HepG2 (cell line): ENCODE measurements at regions not wholly inside any gene's neighbourhood (a gene's known extent, or its start where the extent isn't known, plus 50 kb on each side); places are given as distances from the start of the nearest gene placed in this dataset.

Experiments
- ATAC-seq: fragments of 200-7000 bp; cut with Tn5 transposase; 3 replicates; pipeline ENCODE4 v1.9.1; 2020; ENCODE audit warnings: mild to moderate bottlenecking, moderate library complexity
- BruUV-seq: library from RNA; stranded (reverse); fragments of 400-500 nt; replicated peaks from 2 replicates; lab custom pipeline; 2021; lab: Mats Ljungman, UMichigan
- CTCF ChIA-PET: fragments of 300-600 bp; formaldehyde crosslinking; extraction: SDS; loops from one replicate; lab custom pipeline; 2021; ENCODE audit warnings: low total read pairs, inconsistent platforms, low intra/inter-chr PET ratio; lab: Yijun Ruan, JAX
- POLR2A ChIA-PET: fragments of 350-600 bp; sonication (Branson Sonifier 250); formaldehyde crosslinking; loops from one replicate; lab custom pipeline; 2020; ENCODE audit warnings: antibody characterized with exemption, inconsistent platforms; lab: Yijun Ruan, JAX
- DNase-seq: peaks from one replicate; pipeline ENCODE4 v3.0.0-alpha.2; 2015; ENCODE audit warnings: low spot score
- FAIRE-seq: peaks from 3 replicates; lab custom pipeline; 2011; peaks lifted over from hg19 to GRCh38; lab: Jason Lieb, UNC
- H2AFZ ChIP-seq: one replicate; pipeline ENCODE4 v1.6.1; 2011; ENCODE audit warnings: low read length, inconsistent platforms
- H3K27ac ChIP-seq: fragments of 300-600 bp; 3 replicates; pipeline ENCODE4 v1.8.0; 2011; ENCODE audit warnings: mixed run types, mild to moderate bottlenecking, mixed read lengths, low read length, inconsistent platforms; ENCODE audit not compliant: insufficient read depth; ENCODE audit errors: extremely low read length
- H3K27me3 ChIP-seq, 2 experiments: fragments of 200-600 bp in 1 of 2; 2 replicates in 1 of 2; 3 replicates in 1 of 2; pipeline versions ENCODE4 v1.6.0 to v1.8.0; 2011; ENCODE audit warnings: low read length in 2 of 2, mild to moderate bottlenecking in 2 of 2, moderate library complexity in 2 of 2, inconsistent platforms in 1 of 2; ENCODE audit not compliant: insufficient read depth in 2 of 2, control insufficient read depth in 1 of 2
- H3K36me3 ChIP-seq, 2 experiments: fragments of 200-600 bp in 1 of 2; replicated peaks in 1 of 2; 2 replicates in 1 of 2; 3 replicates in 1 of 2; pipeline versions ENCODE4 v1.5.1 to v1.8.0; 2011; ENCODE audit warnings: low read length in 2 of 2, inconsistent platforms in 1 of 2; ENCODE audit not compliant: insufficient read depth in 2 of 2, control insufficient read depth in 1 of 2
- H3K4me1 ChIP-seq: 2 replicates; pipeline ENCODE4 v1.5.1; 2012; ENCODE audit warnings: low read length, inconsistent platforms; ENCODE audit not compliant: insufficient read depth
- H3K4me2 ChIP-seq: 2 replicates; pipeline ENCODE4 v1.6.0; 2011; ENCODE audit warnings: low read depth, low read length, inconsistent platforms
- H3K4me3 ChIP-seq, 3 experiments: fragments of 200-600 bp in 1 of 3; sonication (generic), shearing (Covaris generic) in 1 of 3; replicated peaks in 1 of 3; 2 replicates each; pipeline ENCODE4 v1.5.1; 2011 to 2016; ENCODE audit warnings: low read length in 3 of 3, inconsistent platforms in 2 of 3, low read depth in 2 of 3, mild to moderate bottlenecking in 2 of 3, control low read depth in 1 of 3, mixed read lengths in 1 of 3; ENCODE audit not compliant: insufficient read depth in 1 of 3
- H3K79me2 ChIP-seq: one replicate; pipeline ENCODE4 v1.6.1; 2011; ENCODE audit warnings: low read length, inconsistent platforms; ENCODE audit not compliant: insufficient read depth
- H3K9ac ChIP-seq: 2 replicates; pipeline ENCODE4 v1.6.0; 2011; ENCODE audit warnings: mild to moderate bottlenecking, low read depth, low read length, inconsistent platforms; ENCODE audit not compliant: insufficient read depth
- H3K9me3 ChIP-seq: 2 replicates; pipeline ENCODE4 v1.5.1; 2012; ENCODE audit warnings: mild to moderate bottlenecking, low read length
- H4K20me1 ChIP-seq: 2 replicates; pipeline ENCODE4 v1.6.0; 2011; ENCODE audit warnings: inconsistent platforms, mild to moderate bottlenecking, low read length, moderate library complexity; ENCODE audit not compliant: insufficient read depth
- AKAP8 ChIP-seq: sonication (generic); formaldehyde crosslinking; IDR thresholded peaks from 2 replicates; pipeline ENCODE4 v1.5.1; 2020; ENCODE audit warnings: mild to moderate bottlenecking, missing genetic modification reagents
- KLF13 ChIP-seq: sonication (generic); formaldehyde crosslinking; IDR thresholded peaks from 2 replicates; pipeline ENCODE4 v1.4.0; 2020; ENCODE audit warnings: mild to moderate bottlenecking, missing genetic modification reagents
- MXD4 ChIP-seq: IDR thresholded peaks from 2 replicates; pipeline ENCODE4 v1.6.1; 2016; ENCODE audit warnings: mild to moderate bottlenecking, missing biosample characterization, missing genetic modification reagents
- PLRG1 ChIP-seq: fragments of 450-650 bp; conservative IDR thresholded peaks from 2 replicates; pipeline ENCODE4 v1.6.1; 2016
- REPIN1 ChIP-seq: sonication (generic); formaldehyde crosslinking; IDR thresholded peaks from 2 replicates; pipeline ENCODE4 v1.8.0; 2022; ENCODE audit warnings: missing genetic modification reagents, low read depth, mild to moderate bottlenecking, borderline replicate concordance
- RNF2 ChIP-seq: fragments of 450-650 bp; conservative IDR thresholded peaks from 2 replicates; pipeline ENCODE4 v1.6.1; 2016; ENCODE audit warnings: low read depth
- ZNF230 ChIP-seq: sonication (generic); formaldehyde crosslinking; IDR thresholded peaks from 2 replicates; pipeline ENCODE4 v1.4.0; 2020; ENCODE audit warnings: mild to moderate bottlenecking, missing genetic modification reagents
- ZNF383 ChIP-seq: sonication (generic); formaldehyde crosslinking; IDR thresholded peaks from 2 replicates; pipeline ENCODE4 v1.4.0; 2020; ENCODE audit warnings: missing genetic modification reagents, mild to moderate bottlenecking, borderline replicate concordance
- ZNF556 ChIP-seq: sonication (generic); formaldehyde crosslinking; IDR thresholded peaks from 2 replicates; pipeline ENCODE4 v1.4.0; 2020; ENCODE audit warnings: mild to moderate bottlenecking, missing genetic modification reagents, borderline replicate concordance
- ZNF746 ChIP-seq: sonication (generic); formaldehyde crosslinking; IDR thresholded peaks from 2 replicates; pipeline ENCODE4 v1.8.0; 2022; ENCODE audit warnings: mild to moderate bottlenecking, missing genetic modification reagents
- ZSCAN31 ChIP-seq: sonication (generic); formaldehyde crosslinking; IDR thresholded peaks from 2 replicates; pipeline ENCODE4 v1.5.0; 2020; ENCODE audit warnings: low read depth, mild to moderate bottlenecking, missing genetic modification reagents
- WGBS: methylation state at CpG from one replicate; pipeline ENCODE4 v1.1.6; 2017; ENCODE audit warnings: low lambda C conversion rate; 5-methylcytosine and 5-hydroxymethylcytosine counted together
- in situ Hi-C: cut with HindIII; loops from 2 replicates; pipeline ENCODE4 v1.10.0; 2017; ENCODE audit warnings: low pct_unique_long_range_greater_than_20kb; ENCODE audit not compliant: extremely low pct_ligation_motif_present
- intact Hi-C: fragments of 100-400 bp; cut with micrococcal nuclease; formaldehyde crosslinking; loops from one replicate; pipeline ENCODE4 v1.10.0; 2022; ENCODE audit not compliant: unreplicated experiment
- TF ChIP-seq, protein P1 (sequence below): sonication (generic); formaldehyde crosslinking; IDR thresholded peaks from 2 replicates; pipeline ENCODE4 v1.4.0; 2020; ENCODE audit warnings: missing genetic modification reagents
- TF ChIP-seq, protein P2 (sequence below): IDR thresholded peaks from 2 replicates; pipeline ENCODE4 v1.6.1; 2012; ENCODE audit warnings: low read depth, low read length, improper control_type of control experiment
- TF ChIP-seq, protein P3 (sequence below): sonication (generic); formaldehyde crosslinking; IDR thresholded peaks from 2 replicates; pipeline ENCODE4 v1.4.0; 2020; ENCODE audit warnings: low read depth, mild to moderate bottlenecking, missing genetic modification reagents

DNA sequence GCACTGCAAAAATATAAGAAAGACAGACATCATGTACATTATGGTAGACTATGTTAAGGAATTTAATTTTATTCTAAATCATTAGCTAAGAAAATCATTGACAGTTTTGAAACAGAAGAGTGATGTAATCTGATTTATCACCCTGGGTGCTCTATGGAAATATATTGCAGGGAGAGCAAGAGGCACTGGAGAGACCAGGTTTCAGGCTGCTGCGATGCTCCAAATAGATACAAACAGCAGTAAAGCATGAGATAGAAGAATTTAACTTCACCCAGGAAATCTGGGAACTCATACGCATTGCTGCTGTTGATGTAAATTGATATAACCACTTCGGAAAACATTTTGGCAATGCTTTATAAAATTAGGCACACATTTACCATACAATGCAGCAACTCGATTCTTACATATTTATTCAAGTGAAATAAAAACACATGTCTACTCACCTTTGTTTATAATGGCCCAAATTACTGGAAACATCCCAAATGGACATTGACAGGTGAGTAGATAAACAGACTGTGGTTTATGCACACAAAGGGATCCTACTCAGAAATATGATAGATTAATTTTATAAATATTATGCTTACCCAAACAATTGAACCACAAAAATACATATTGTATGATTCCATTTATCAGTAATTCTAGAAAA, 535.1 kb upstream of the CHORDC1 start:
- H3K9ac ChIP-seq = no peak overlapping the region
- H3K4me3 ChIP-seq = no peak overlapping the region
- no peak overlapping the region for H2AFZ ChIP-seq
- WGBS = 38% methylated on average over 4 of the region's 4 CpGs
- FAIRE-seq (no peak), DNase-seq (no peak), ATAC-seq (no peak)
- H4K20me1 ChIP-seq = no peaks in the 10 kb centered on the region
- H3K9me3 ChIP-seq = peaks cover 9% of the 10 kb centered on the region; the same call in 1 of the 2 replicates
- no peak for TF ChIP-seq REPIN1 (CRISPR knock-in tag)
- no peak for TF ChIP-seq PLRG1
- TF ChIP-seq ZSCAN31 = no peak
- no peak for TF ChIP-seq ZNF383 (CRISPR knock-in tag)
- TF ChIP-seq, protein P1, sequence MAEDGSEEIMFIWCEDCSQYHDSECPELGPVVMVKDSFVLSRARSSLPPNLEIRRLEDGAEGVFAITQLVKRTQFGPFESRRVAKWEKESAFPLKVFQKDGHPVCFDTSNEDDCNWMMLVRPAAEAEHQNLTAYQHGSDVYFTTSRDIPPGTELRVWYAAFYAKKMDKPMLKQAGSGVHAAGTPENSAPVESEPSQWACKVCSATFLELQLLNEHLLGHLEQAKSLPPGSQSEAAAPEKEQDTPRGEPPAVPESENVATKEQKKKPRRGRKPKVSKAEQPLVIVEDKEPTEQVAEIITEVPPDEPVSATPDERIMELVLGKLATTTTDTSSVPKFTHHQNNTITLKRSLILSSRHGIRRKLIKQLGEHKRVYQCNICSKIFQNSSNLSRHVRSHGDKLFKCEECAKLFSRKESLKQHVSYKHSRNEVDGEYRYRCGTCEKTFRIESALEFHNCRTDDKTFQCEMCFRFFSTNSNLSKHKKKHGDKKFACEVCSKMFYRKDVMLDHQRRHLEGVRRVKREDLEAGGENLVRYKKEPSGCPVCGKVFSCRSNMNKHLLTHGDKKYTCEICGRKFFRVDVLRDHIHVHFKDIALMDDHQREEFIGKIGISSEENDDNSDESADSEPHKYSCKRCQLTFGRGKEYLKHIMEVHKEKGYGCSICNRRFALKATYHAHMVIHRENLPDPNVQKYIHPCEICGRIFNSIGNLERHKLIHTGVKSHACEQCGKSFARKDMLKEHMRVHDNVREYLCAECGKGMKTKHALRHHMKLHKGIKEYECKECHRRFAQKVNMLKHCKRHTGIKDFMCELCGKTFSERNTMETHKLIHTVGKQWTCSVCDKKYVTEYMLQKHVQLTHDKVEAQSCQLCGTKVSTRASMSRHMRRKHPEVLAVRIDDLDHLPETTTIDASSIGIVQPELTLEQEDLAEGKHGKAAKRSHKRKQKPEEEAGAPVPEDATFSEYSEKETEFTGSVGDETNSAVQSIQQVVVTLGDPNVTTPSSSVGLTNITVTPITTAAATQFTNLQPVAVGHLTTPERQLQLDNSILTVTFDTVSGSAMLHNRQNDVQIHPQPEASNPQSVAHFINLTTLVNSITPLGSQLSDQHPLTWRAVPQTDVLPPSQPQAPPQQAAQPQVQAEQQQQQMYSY (CRISPR knock-in tag) = no peak
- no peak for TF ChIP-seq ZNF746 (CRISPR knock-in tag)
- TF ChIP-seq, protein P2, sequence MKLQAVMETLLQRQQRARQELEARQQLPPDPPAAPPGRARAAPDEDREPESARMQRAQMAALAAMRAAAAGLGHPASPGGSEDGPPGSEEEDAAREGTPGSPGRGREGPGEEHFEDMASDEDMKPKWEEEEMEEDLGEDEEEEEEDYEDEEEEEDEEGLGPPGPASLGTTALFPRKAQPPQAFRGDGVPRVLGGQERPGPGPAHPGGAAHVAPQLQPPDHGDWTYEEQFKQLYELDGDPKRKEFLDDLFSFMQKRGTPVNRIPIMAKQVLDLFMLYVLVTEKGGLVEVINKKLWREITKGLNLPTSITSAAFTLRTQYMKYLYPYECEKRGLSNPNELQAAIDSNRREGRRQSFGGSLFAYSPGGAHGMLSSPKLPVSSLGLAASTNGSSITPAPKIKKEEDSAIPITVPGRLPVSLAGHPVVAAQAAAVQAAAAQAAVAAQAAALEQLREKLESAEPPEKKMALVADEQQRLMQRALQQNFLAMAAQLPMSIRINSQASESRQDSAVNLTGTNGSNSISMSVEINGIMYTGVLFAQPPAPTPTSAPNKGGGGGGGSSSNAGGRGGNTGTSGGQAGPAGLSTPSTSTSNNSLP = no peak
- TF ChIP-seq AKAP8 (CRISPR knock-in tag) = no peak
- TF ChIP-seq ZNF230 = no peak
- no peak for TF ChIP-seq ZNF556 (CRISPR knock-in tag)
- TF ChIP-seq, protein P3, sequence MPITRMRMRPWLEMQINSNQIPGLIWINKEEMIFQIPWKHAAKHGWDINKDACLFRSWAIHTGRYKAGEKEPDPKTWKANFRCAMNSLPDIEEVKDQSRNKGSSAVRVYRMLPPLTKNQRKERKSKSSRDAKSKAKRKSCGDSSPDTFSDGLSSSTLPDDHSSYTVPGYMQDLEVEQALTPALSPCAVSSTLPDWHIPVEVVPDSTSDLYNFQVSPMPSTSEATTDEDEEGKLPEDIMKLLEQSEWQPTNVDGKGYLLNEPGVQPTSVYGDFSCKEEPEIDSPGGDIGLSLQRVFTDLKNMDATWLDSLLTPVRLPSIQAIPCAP (CRISPR knock-in tag) = no peak
- TF ChIP-seq RNF2 = no peak
- TF ChIP-seq MXD4 (CRISPR knock-in tag) = no peak
- no peak for TF ChIP-seq KLF13 (CRISPR knock-in tag)
- ChIA-PET POLR2A (no interaction called here), CTCF (no interaction called here)
- H3K27me3 ChIP-seq = no peaks in the 10 kb centered on the region
- no TSS peak for BruUV-seq
- no peaks in the 10 kb centered on the region for H3K4me1 ChIP-seq
- H3K36me3 ChIP-seq = no peaks in the 10 kb centered on the region
- in situ Hi-C loops (no loop called here), intact Hi-C loops (no loop called here)
- H3K27ac ChIP-seq = no peak overlapping the region
- H3K79me2 ChIP-seq = no peaks in the 10 kb centered on the region
- H3K4me2 ChIP-seq = no peak overlapping the region
